AG09309 (cell line): ENCODE measurements at regions not wholly inside any gene's neighbourhood (a gene's known extent, or its start where the extent isn't known, plus 50 kb on each side); places are given as distances from the start of the nearest gene placed in this dataset.

Experiments used
- DNase-seq: peaks from one replicate; pipeline ENCODE4 v3.0.0-alpha.2; 2010; ENCODE audit warnings: low read depth
- H3K4me3 ChIP-seq: 2 replicates; pipeline ENCODE4 v1.5.1; 2011; ENCODE audit warnings: mild to moderate bottlenecking, low read depth, low read length, moderate library complexity; ENCODE audit not compliant: control insufficient read depth
- CTCF ChIP-seq: IDR thresholded peaks from 2 replicates; pipeline ENCODE4 v1.5.1; 2011; ENCODE audit warnings: mild to moderate bottlenecking, low read depth, low read length, inconsistent platforms; ENCODE audit not compliant: insufficient read depth, control insufficient read depth; ENCODE audit errors: missing control alignments

DNA sequence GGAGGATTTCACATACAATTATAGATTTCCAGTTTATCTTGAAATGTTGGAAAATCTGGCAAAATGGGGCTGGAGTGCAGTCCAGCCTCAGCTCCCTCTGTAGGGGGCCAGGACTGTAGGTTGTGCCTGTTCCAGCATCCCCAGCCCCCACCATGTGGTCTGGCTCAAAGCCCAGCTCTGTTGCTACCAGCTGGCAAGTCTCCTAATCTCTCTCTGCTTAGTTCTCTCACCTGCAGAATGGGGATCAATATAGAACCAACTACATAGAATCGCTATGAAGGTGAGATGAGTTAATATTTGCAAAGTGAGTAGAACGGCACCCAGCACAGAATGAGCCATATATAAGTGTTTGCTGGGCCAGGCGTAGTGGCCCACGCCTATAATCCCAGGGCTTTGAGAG lies 50.0 kb upstream of the TARDBP start:
- no peak for DNase-seq
- H3K4me3 ChIP-seq = no peak overlapping the region
- TF ChIP-seq CTCF = no peak
